HG03439 (cell line): ENCODE measurements at regions not wholly inside any gene's neighbourhood (a gene's known extent, or its start where the extent isn't known, plus 50 kb on each side); places are given as distances from the start of the nearest gene placed in this dataset.

Experiments
- ATAC-seq: cut with Tn5 transposase; IDR thresholded peaks from one replicate; pipeline ENCODE4 v1.9.1; 2021; ENCODE audit warnings: mild to moderate bottlenecking, moderate library complexity; ENCODE audit not compliant: unreplicated experiment

GRCh38 chr4:45368832-45369231 is 642.5 kb upstream of the GNPDA2 start:
- ATAC-seq: no peak

GRCh38 chr4:45363931-45364330 is 637.6 kb upstream of the GNPDA2 start:
- ATAC-seq: no peak

DNA sequence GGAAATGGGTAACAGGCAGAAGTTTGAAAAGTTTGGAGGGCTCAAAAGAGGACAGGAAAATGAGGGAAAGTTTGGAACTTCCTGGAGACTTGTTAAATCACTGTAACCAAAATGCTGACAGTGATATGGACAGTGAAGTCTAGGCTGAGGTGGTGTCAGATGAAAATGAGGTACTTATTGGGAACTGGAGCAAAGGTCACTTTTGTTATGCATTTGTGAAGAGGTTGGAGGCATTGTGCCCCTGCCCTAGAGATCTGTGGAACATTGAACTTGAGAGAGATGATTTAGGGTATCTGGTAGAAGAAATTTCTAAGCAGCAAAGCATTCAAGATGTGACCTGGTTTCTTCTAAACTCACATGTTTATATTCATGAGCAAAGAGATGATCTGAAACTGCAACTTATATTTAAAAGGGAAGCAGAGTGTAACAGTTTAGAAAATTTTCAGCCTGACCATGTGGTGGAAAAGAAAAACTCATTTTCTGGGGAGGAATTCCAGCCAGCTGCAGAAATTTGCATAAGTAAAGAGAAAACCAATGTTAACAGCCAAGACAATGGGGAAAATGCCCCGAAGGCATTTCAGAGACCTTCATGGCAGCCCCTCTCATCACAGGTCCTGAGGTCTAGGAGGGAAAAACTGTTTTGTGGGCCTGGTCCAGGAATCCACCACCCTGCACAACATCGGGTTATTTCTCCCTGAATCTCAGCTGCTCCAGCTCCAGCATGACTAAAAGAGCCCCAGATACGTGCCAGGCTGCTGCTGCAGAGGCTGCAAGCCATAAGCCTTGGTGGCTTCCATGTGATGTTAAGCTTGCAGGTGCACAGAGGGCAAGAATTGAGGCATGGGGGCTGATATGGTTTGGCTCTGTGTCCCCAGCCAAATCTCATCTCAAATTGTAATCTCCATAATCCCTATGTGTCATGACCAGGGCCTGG is 632.5 kb upstream of the GNPDA2 start:
- no peak for ATAC-seq

DNA sequence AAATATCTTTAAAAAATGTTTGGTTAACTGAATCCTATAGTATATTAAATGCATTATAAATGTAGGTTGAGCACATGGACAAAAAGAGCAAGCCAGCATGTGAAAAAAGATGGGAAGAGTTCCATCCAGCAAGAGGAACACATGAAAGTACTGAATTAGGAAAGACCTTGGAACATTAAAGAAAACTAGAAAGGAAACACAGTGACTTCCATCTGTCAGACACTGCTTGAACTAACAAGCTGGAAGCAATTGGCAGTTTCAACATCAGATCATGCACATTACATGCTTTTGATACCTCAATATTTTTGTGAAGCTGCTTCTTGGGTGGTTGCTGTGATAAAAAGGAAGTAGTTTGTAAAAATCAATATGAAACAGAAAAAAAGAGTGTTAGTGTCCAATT is 626.8 kb upstream of the GNPDA2 start:
- no peak for ATAC-seq

- ATAC-seq: peak; percentile 73
Measured at GRCh38 chr4:45350438-45350837, 624.1 kb upstream of the GNPDA2 start.

GRCh38 chr4:45349859-45350258 is 623.5 kb upstream of the GNPDA2 start:
- ATAC-seq: no peak

DNA sequence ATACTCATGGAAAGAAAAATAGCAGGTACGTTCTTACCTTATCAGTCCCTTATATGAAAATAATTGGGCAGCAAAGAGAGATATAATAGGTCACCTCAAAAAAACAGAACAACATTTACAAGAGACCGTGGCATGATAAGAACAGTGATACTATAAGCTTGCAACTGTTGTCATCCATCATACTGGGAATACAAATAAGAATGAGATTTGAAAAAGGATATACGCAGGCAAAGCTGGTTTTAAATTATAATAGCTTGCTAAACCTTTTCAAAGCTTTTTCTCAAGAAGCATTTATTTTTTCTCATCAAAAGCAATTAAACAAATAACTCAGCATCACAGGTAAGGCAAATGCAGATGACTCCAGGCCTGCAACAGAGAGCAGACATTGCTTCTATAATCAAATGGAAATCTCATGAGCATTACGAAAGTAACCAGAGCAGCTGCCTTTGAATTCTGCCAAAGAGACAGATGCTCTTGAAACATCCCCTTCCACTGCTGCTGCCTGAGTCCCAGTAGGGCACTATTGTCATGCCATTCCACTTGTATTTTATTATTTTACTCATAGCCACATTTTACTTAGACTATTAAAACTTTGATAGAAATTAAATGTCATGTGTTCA is 620.6 kb upstream of the GNPDA2 start:
- ATAC-seq: no peak

DNA sequence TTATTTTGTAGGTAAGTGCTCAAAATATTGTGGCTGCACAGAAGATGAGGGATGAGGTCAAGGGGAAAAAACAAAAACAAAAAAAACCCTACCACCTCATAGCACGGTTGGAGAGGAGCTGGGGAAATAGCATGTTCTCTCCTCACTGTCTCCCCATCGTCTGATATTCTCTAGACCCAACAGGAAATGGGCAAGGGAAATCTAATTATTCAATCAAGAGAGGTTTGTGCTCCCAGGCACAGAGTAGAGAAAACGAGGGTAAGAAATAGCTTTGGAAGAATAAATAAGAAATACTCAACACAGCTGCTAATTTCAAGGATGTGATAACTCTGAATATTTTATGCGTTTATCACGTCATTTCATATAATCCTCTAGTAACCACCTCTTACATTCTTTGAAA is 619.2 kb upstream of the GNPDA2 start:
- no peak for ATAC-seq

GRCh38 chr4:45331802-45332201 is 605.4 kb upstream of the GNPDA2 start:
- ATAC-seq: no peak

DNA sequence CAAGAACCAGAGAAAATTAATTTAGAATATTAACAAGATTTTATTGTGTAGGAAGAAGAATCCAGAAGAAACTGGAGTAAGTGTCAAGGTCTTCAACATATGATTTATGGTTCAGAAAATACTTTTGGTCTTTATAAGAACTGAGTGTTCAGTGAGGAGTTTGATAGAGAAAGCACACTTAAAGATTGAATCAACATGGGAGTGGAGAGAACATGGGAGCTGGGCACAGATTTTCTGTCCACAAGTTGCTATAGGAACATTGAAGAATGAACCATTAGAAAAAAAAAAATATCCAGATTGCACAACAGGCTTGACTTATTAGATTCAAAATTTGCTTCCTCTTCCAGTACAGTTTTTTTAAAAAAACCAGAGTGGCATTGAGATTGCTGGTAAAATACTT is 601.2 kb upstream of the GNPDA2 start:
- no peak for ATAC-seq

DNA sequence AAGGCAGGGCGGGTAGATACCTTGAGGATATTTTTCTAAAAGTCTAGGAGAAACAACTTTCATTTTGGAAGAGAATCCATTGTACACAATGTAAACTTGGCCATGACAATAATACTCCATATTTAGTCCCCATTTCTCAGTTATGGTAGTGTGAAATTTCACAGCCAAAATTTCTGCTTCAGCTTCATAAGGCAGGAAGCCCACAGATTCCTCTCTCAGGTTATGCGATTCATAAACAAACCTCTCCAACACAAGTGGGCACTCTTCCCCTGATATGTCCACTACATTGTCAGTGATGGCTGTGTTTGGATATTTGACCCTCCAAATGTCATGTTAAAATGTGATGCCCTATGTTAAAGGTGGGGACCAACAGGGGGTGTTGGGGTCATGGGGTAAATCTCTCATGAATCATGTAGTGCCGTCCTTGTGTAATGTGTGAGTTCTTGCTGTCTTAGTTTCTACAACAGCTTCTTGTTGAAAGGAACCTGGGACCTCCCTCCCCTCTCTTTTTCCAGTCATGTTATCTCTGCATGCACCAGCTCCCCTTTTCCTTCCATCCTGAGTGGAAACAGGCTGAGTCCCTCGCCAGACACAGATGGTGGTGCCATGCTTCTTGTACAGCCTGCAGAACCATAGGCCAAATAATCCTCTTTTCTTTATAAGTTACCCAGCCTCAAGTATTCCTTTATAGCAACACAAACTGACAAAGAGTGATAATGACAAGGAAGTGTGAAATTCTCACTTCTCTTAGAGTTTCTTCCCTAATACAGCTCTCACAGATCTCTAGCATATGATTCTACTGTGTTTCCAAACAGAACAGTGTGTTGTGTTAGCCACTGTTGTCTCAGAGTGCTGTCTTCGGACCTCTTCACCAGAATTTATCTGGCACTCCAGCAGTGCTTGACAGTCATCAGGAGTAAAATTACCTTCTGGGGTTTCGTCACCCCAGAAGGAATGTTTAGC is 598.4 kb upstream of the GNPDA2 start:
- no peak for ATAC-seq

DNA sequence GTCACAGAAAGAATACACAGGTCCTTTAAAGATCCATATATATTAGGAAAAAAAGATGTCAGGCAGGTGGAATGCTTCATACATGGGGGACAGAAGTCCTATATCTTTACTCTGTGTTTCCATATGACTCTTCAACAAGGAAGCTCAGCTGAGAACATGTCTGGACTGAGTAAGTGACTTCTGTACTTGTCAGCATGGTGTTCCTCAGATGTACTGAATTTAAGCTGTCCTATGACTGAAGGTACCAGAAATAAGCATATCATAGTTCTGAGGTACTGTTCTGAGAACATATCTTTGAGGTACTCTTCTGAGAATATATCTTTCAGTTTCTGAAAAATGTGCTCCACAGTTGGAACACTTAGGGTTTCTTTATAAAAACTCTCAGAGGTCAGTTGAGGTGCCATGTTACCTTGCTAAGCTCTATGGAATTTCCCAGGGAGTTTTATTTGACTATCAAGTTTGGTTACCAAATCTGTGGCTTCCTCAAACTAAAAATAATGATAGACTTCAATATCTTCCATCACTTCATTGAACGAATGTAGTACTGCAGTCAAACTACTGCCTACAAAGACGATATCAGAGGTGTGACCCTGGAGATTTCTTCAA is 597.2 kb upstream of the GNPDA2 start:
- no peak for ATAC-seq

DNA sequence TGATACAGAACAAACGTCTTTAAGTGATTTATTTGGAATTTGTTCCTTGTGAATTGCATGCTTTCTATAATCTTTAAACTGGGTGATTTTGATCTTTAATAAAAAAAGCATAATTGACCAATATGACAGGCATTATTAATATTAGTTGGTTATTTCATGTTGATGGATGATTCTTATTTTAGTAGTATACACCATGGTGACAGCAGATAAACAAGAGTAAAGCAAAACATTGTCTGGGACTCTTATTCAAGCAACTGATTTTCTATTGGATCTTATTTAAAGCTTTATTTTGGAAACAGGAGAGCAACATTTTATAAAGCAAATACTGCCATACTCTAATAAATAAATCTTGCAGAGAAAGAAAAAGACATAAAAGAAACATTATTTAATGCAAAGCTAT is 591.4 kb upstream of the GNPDA2 start:
- no peak for ATAC-seq

DNA sequence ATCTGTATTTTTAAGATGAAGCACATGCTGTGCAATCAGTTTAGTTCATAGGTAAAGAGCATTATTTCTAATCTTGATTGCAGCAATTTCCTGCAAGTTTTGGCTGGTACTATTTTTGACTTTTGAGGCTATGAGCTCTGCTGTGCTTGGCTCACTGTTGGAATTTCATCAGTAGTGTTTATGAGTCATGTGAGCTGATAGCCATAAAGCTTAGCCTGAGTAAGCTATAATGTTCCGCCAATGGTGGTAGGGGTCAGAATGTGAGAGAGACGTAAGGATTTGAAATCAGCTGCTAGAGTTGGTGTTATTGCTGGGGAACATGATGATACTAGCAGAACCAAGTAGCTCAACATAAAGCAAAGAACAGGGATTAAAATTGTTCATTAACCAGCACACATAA is 590.9 kb upstream of the GNPDA2 start:
- no peak for ATAC-seq

GRCh38 chr4:45316257-45316656 is 589.9 kb upstream of the GNPDA2 start:
- no peak for ATAC-seq

- ATAC-seq: no peak
Measured at GRCh38 chr4:45302828-45303227, 576.5 kb upstream of the GNPDA2 start.

GRCh38 chr4:45294464-45294863 is 568.1 kb upstream of the GNPDA2 start:
- ATAC-seq: no peak

GRCh38 chr4:45293335-45293734 is 567.0 kb upstream of the GNPDA2 start:
- no peak for ATAC-seq

DNA sequence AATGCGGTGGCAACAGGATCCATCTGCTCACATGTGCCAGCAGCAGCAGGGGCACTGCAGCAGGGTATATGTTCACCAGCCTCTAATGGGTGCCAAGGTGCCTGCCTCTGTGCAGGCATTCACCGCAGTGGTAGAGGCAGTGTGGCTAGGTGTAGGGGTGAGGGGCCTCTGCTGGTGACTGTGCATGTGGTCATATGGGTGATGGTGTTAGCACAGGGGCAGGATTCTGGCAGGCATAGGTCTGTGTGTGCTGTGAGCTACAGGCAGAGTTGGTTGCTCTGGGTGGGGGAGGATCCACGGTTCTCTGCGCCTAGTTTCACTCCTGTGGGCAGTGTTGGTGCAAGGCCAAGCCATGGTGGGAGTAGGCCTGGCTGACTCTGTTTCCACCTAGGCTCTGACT is 566.5 kb upstream of the GNPDA2 start:
- ATAC-seq: no peak

- ATAC-seq: no peak
Measured at GRCh38 chr4:45284400-45285085, 558.2 kb upstream of the GNPDA2 start.
